Caco-2 (cell line): ENCODE measurements at regions not wholly inside any gene's neighbourhood (a gene's known extent, or its start where the extent isn't known, plus 50 kb on each side); places are given as distances from the start of the nearest gene placed in this dataset.
"Not testable (repeated sequence)": the region's sequence is repeated elsewhere in the genome, so short reads cannot be mapped to it uniquely, and the experiment has no call there.

Source experiments
- BruUV-seq: library from RNA; stranded (reverse); fragments of 400-500 nt; replicated peaks from 2 replicates; lab custom pipeline; 2021; lab: Mats Ljungman, UMichigan
- CTCF ChIA-PET: fragments of 300-600 bp; sonication (Branson Sonifier 250); formaldehyde crosslinking; loops from one replicate; lab custom pipeline; 2022; ENCODE audit warnings: antibody characterized with exemption; lab: Charles Lee
- POLR2A ChIA-PET: fragments of 300-600 bp; sonication (Branson Sonifier 250); formaldehyde crosslinking; loops from one replicate; lab custom pipeline; 2022; ENCODE audit warnings: antibody characterized with exemption; lab: Charles Lee
- DNase-seq, 2 experiments: peaks; one replicate each; pipeline versions ENCODE4 v3.0.0 to v3.0.0-alpha.2; 2020 to 2022
- H3K27me3 ChIP-seq: replicated peaks from 2 replicates; pipeline ENCODE4 v1.6.0; 2011; ENCODE audit warnings: low read length; ENCODE audit not compliant: control insufficient read depth, insufficient read depth
- H3K36me3 ChIP-seq: 2 replicates; pipeline ENCODE4 v1.5.1; 2011; ENCODE audit warnings: low read length; ENCODE audit not compliant: control insufficient read depth, insufficient read depth
- H3K4me1 ChIP-seq: fragments of 250-450 bp; sonication (Bioruptor Pico); 2 replicates; pipeline ENCODE4 v1.5.1; 2020; ENCODE audit warnings: mild to moderate bottlenecking
- H3K4me3 ChIP-seq: 2 replicates; pipeline ENCODE4 v1.5.1; 2011; ENCODE audit warnings: low read depth, mild to moderate bottlenecking, control low read depth, low read length
- H3K9me3 ChIP-seq: fragments of 250-450 bp; sonication (Bioruptor Pico); 2 replicates; pipeline ENCODE4 v1.5.1; 2020; ENCODE audit warnings: mild to moderate bottlenecking, moderate library complexity
- H3K27ac Mint-ChIP-seq: one replicate; pipeline ENCODE4 v1.8.0; 2022; ENCODE audit warnings: mixed read lengths; ENCODE audit not compliant: unreplicated experiment
- H3K27me3 Mint-ChIP-seq: one replicate; pipeline ENCODE4 v1.8.0; 2022; ENCODE audit warnings: mixed read lengths; ENCODE audit not compliant: insufficient read depth, unreplicated experiment
- H3K36me3 Mint-ChIP-seq: one replicate; pipeline ENCODE4 v1.8.0; 2022; ENCODE audit warnings: mild to moderate bottlenecking, mixed read lengths; ENCODE audit not compliant: insufficient read depth, unreplicated experiment
- H3K4me1 Mint-ChIP-seq: one replicate; pipeline ENCODE4 v1.8.0; 2022; ENCODE audit warnings: low read depth, mixed read lengths; ENCODE audit not compliant: unreplicated experiment
- H3K4me3 Mint-ChIP-seq: one replicate; pipeline ENCODE4 v1.8.0; 2022; ENCODE audit warnings: mild to moderate bottlenecking, moderate library complexity, mixed read lengths; ENCODE audit not compliant: unreplicated experiment
- H3K9me3 Mint-ChIP-seq: one replicate; pipeline ENCODE4 v1.8.0; 2022; ENCODE audit warnings: mixed read lengths; ENCODE audit not compliant: unreplicated experiment
- CTCF ChIP-seq, 2 experiments: fragments of 200-600 bp in 1 of 2; IDR thresholded peaks; 1 replicate in 1 of 2; 2 replicates in 1 of 2; pipeline versions ENCODE4 v1.5.1 to v1.8.0; 2011 to 2022; ENCODE audit warnings: antibody characterized with exemption in 1 of 2, control low read depth in 1 of 2, inconsistent platforms in 1 of 2, low read depth in 1 of 2, low read length in 1 of 2, mild to moderate bottlenecking in 1 of 2, moderate library complexity in 1 of 2; ENCODE audit not compliant: insufficient read depth in 1 of 2, severe bottlenecking in 1 of 2, unreplicated experiment in 1 of 2
- intact Hi-C: fragments of 100-400 bp; cut with micrococcal nuclease; formaldehyde crosslinking; loops from one replicate; pipeline ENCODE4 v1.10.0; 2022; ENCODE audit not compliant: unreplicated experiment

GRCh38 chr19:28314287-28314686, 898.7 kb downstream of the UQCRFS1 start:
- Mint-ChIP-seq H3K36me3 (no peaks in the 10 kb centered on the region), H3K4me3 (no peak overlapping the region), H3K9me3 (no peaks in the 10 kb centered on the region), H3K27ac (no peak overlapping the region), H3K4me1 (no peaks in the 10 kb centered on the region), H3K27me3 (peaks cover 2% of the 10 kb centered on the region)
- no peaks in the 10 kb centered on the region for H3K27me3 ChIP-seq
- no peaks in the 10 kb centered on the region for H3K9me3 ChIP-seq
- DNase-seq = no peak
- intact Hi-C loops = no loop called here
- ChIA-PET POLR2A (no interaction called here), CTCF (no interaction called here)
- BruUV-seq = no TSS peak
- H3K4me3 ChIP-seq = no peak overlapping the region
- no peak for TF ChIP-seq CTCF (IDR thresholded peaks at IDR 0.05; ENCODE audit: insufficient read depth in 1 of 2, low read depth in 1 of 2, low read length in 1 of 2, severe bottlenecking in 1 of 2, unreplicated experiment in 1 of 2)
- H3K36me3 ChIP-seq = no peaks in the 10 kb centered on the region
- H3K4me1 ChIP-seq = no peaks in the 10 kb centered on the region

- Histone ChIP-seq H3K4me3 (no peak overlapping the region), H3K4me1 (no peaks in the 10 kb centered on the region), H3K27me3 (no peaks in the 10 kb centered on the region), H3K36me3 (no peaks in the 10 kb centered on the region), H3K9me3 (no peaks in the 10 kb centered on the region)
- H3K27ac Mint-ChIP-seq = no peak overlapping the region
- BruUV-seq = no TSS peak
- H3K4me3 Mint-ChIP-seq = no peak overlapping the region
- no peak for DNase-seq
- H3K36me3 Mint-ChIP-seq = no peaks in the 10 kb centered on the region
- ChIA-PET CTCF (no interaction called here), POLR2A (no interaction called here)
- H3K4me1 Mint-ChIP-seq = no peaks in the 10 kb centered on the region
- no peak for TF ChIP-seq CTCF (IDR thresholded peaks at IDR 0.05; ENCODE audit: insufficient read depth in 1 of 2, low read depth in 1 of 2, low read length in 1 of 2, severe bottlenecking in 1 of 2, unreplicated experiment in 1 of 2)
- intact Hi-C loops = no loop called here
- H3K27me3 Mint-ChIP-seq = peaks cover 2% of the 10 kb centered on the region
- no peaks in the 10 kb centered on the region for H3K9me3 Mint-ChIP-seq
Measured at GRCh38 chr19:28313633-28314032, 899.3 kb downstream of the UQCRFS1 start.

- no peaks in the 10 kb centered on the region for H3K4me1 Mint-ChIP-seq
- DNase-seq = no peak
- no peaks in the 10 kb centered on the region for H3K9me3 ChIP-seq
- no peak overlapping the region for H3K4me3 Mint-ChIP-seq
- no peaks in the 10 kb centered on the region for H3K4me1 ChIP-seq
- no peaks in the 10 kb centered on the region for H3K27me3 ChIP-seq
- ChIA-PET CTCF (no interaction called here), POLR2A (no interaction called here)
- H3K27ac Mint-ChIP-seq = no peak overlapping the region
- H3K36me3 Mint-ChIP-seq = no peaks in the 10 kb centered on the region
- intact Hi-C loops = no loop called here
- H3K36me3 ChIP-seq = no peaks in the 10 kb centered on the region
- no TSS peak for BruUV-seq
- no peaks in the 10 kb centered on the region for H3K9me3 Mint-ChIP-seq
- no peak overlapping the region for H3K4me3 ChIP-seq
- peaks cover 2% of the 10 kb centered on the region for H3K27me3 Mint-ChIP-seq
- no peak for TF ChIP-seq CTCF (IDR thresholded peaks at IDR 0.05; ENCODE audit: insufficient read depth in 1 of 2, low read depth in 1 of 2, low read length in 1 of 2, severe bottlenecking in 1 of 2, unreplicated experiment in 1 of 2)
Measured at GRCh38 chr19:28312269-28312668, 900.7 kb downstream of the UQCRFS1 start.

GRCh38 chr19:28310829-28311228, 902.1 kb downstream of the UQCRFS1 start:
- H3K36me3 Mint-ChIP-seq, BruUV-seq: not testable (repeated sequence)

More at GRCh38 chr19:28310829-28311228, 902.1 kb downstream of the UQCRFS1 start:
- H3K36me3 ChIP-seq, H3K9me3 ChIP-seq, CTCF ChIA-PET, H3K4me1 ChIP-seq, H3K9me3 Mint-ChIP-seq, H3K4me3 Mint-ChIP-seq, H3K27ac Mint-ChIP-seq, POLR2A ChIA-PET, H3K4me1 Mint-ChIP-seq, H3K27me3 ChIP-seq, intact Hi-C loops, DNase-seq, H3K4me3 ChIP-seq, H3K27me3 Mint-ChIP-seq: not testable (repeated sequence)
